GM21526 (cell line): ENCODE measurements at regions not wholly inside any gene's neighbourhood (a gene's known extent, or its start where the extent isn't known, plus 50 kb on each side); places are given as distances from the start of the nearest gene placed in this dataset.

ENCODE experiments used
- ATAC-seq: cut with Tn5 transposase; IDR thresholded peaks from one replicate; pipeline ENCODE4 v1.9.1; 2021; ENCODE audit warnings: moderate library complexity; ENCODE audit not compliant: unreplicated experiment, low FRiP score

GRCh38 chrX:39163581-39164126 is 362.4 kb downstream of the MID1IP1 start:
- no peak for ATAC-seq

DNA sequence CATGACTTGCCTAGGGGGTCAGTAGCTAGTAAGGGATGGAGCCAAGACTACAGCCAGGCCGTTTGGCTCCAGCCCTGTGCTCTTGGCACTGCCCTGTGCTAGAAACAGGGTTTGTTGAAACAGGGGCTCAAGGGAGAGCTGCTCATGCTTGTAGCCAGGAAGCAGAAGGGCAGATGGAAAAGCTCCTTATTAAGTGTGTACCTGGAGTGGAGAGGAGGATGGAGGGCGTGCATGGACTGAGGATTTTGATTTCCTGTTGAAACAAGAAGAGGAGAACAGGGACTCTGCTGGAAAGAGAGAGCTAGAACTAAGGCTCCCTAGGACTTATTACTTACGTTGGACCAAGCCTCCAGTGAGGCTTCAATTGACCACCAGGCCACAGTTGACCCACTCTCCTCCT is 363.0 kb downstream of the MID1IP1 start:
- no peak for ATAC-seq

DNA sequence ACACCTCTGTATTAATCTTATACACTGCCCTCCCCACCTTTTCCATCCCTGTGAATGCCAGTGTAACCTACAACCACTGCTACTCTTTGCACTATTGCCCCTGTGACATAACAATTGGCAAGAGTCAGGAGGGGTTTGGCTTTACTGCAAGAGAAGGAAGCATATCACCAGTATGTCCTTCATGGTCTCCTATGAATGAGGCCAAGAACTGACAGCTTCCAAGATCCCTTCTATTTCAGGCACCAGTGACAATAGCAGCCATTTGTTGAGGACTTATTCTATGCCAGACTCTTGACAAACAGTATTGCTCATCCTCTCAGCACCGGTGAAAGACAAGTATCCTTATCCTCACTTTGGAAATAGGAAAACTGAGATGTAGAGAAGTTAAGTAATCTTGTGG is 363.9 kb downstream of the MID1IP1 start:
- ATAC-seq: no peak

- no peak for ATAC-seq
Observed at GRCh38 chrX:39165773-39166172, 364.5 kb downstream of the MID1IP1 start.

DNA sequence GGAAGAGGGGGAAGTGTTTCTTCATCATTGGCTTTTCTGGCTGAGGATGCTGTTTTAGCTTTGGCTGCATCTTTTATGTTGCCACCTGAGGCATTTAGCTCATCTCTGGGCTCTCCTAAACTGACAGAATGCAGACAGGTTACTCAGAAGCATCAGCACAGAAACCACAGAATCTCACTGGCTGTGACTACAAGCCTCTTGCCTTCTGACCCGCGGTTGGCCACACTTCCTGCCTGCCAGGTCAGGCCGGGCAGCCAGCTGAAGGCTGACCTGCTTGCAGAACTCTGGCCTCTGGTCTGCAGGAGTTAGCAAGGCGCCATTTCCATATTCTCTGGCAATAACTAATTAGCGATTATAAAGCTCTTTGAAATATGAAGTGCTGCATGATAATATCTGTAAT is 366.5 kb downstream of the MID1IP1 start:
- ATAC-seq: no peak

DNA sequence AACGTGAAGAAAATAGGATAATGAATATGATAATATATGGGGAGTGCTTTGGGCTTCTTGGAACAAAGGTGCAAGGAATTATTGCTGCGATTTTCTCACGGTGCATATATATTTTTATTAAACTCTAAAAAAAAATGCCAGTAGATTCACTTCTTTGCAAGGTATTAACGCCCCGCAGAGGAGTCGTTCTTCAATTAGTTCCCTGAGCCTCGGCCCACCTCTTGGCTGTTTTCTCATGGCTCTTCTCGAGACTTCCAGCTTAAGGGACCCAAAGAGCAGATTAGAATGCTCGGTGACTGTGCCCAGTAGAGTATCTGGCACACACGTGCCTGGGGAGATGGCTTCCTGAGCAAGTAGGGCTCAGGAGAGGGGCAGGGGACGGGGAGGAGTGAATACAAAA is 367.4 kb downstream of the MID1IP1 start:
- ATAC-seq: no peak

- ATAC-seq: no peak
Observed at GRCh38 chrX:39169976-39170375, 368.7 kb downstream of the MID1IP1 start.

DNA sequence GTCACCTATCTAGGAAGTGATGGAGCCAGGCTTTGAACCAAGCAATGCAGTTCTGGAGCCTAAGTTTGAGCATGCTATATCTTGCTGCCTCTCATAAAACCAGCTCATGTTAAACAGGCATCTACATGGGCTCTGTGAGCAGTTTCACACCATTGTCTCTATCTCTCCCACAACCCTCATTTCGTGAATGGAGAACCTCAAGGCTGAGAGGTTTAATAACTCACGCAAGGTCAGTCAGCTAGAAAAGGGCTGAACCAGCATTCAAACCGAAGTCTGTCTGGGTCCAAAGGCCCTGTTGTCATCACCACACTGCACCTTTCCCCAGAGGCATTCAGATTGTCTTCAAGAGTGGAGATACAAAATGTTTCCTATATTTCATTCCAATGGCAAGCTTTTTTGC is 369.2 kb downstream of the MID1IP1 start:
- no peak for ATAC-seq

GRCh38 chrX:39171686-39172085 is 370.4 kb downstream of the MID1IP1 start:
- no peak for ATAC-seq

GRCh38 chrX:39174241-39174771 is 373.0 kb downstream of the MID1IP1 start:
- no peak for ATAC-seq

GRCh38 chrX:39174772-39175417 is 373.6 kb downstream of the MID1IP1 start:
- no peak for ATAC-seq

DNA sequence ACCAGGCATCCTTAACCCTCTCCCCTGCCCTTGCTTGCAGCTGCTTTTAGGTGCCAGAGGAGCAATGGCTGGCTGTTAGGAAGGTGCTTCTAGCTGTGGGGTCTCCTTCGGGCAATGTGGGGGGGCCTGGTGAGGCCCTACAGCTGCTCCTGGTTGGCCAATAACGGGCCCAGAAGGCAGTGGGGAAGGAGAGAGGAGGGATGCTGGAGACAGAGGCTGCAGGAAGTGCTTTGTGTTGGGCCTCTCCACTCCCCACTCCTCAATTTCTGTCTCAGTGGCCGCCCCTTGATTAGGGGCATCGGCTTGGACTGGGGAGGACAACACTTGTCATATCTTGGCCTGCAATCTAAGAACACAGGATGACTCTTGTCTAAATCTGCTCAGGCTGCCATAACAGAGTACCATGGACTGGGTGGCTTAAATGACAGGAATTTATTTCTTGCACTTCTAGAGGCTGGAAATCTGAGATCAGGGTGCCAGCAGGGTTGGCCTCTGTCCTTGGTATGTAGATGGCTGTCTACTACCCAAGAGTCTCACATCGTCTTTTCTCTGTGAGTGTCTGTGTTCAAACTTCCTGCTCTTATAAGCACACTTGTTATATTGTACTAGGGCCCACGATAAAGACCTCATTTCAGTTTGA is 374.3 kb downstream of the MID1IP1 start:
- no peak for ATAC-seq

DNA sequence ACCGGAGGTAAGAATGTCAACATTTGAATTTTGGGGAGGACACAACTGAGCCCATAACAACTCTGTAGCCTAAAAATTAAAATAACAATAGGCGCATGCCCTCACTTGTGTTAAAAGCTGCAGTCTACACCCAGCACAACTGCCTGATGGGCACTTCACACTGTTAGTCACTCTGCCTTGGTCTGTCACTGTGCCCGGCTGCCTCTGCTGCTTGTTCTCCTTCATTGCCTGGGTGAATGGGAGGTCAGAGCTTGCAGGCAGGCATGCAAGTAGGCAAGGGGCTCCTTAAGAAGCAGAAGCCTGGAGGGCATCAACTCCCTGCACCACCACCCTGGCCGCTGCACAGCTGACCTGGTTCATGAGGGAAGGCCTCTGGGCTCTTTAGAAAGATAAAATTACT is 374.8 kb downstream of the MID1IP1 start:
- no peak for ATAC-seq

GRCh38 chrX:39189431-39189830 is 388.2 kb downstream of the MID1IP1 start:
- ATAC-seq: no peak

- no peak for ATAC-seq
Observed at GRCh38 chrX:39194673-39195072, 393.4 kb downstream of the MID1IP1 start.

DNA sequence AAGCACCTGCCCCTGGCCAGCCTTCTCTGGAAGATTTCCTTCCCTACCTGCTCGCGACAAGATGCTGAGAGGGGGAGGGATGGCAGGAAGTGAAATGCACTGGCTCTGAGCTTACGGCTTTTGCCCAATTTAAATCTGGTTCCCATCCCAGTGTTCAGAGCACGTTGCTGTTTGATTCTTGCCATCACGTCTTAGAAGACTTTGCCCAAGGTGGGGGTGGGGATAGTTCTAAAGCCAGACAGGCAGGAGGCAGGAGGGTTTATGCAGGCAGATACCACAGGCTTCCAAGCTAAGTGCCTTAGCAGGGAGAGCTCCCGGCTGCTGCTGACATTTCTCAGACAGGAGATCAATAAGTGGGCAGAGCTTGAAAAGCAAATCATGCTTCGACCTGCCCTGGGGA is 393.9 kb downstream of the MID1IP1 start:
- ATAC-seq: no peak

- peak; percentile 97 for ATAC-seq
Observed at GRCh38 chrX:39196192-39197102, 395.2 kb downstream of the MID1IP1 start.

DNA sequence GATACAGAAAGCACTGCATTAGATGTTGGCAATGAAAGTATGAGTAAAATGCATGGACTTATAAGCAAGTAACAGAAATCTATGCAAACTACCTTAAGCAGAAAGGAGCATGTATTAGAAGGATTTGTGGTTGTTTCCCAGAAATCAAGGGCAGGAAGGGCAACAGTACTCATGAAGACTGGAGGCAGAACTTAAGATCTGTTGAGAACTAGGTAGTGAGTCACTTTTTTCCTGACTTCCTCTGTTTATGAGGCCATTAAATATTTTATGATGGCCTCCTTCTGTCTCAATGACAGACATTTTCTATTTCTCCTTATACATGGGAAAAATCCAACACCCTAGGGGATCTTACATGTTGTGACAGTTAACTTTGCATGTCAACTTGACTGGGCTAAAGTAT is 398.2 kb downstream of the MID1IP1 start:
- no peak for ATAC-seq

DNA sequence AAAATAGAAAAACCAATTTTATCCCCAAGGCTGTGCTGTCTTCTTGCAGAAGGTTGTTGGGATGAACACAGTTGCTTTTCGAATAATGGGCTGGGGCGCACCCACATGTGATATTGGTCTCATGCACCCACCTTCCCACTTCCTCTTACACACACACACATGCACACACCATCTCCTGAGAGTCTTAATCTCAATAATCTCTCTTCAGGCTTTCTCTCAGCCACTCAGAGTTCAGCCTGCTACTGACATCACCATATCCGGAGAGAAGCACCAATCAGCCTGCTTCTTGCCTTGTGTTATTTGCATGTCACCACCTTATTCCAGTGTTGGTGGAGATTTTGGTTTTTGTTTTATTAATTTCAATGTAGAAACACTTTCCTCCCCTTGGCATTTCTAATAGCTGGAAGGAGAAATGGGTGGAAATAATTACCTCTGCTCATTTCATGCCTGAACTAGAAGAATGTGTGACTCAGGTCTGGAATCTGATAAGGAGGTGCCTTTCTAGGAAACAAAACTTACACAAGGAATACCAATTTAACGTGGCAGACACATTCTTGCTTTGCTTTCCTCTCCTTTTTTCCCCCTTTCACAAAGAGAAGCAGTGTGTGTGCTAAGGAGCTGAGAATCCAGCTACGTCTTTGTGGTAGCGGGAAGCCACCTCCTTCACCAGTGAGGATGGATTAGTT is 400.2 kb downstream of the MID1IP1 start:
- ATAC-seq: no peak

- no peak for ATAC-seq
Observed at GRCh38 chrX:39202641-39203040, 401.4 kb downstream of the MID1IP1 start.
